Right lobe of liver (tissue), 4 donors: ENCODE measurements at regions not wholly inside any gene's neighbourhood (a gene's known extent, or its start where the extent isn't known, plus 50 kb on each side); places are given as distances from the start of the nearest gene placed in this dataset.

Experiments
- CTCF ChIP-seq, 4 donors: fragments of 200-600 bp in 3 of 4; fragments of 450-650 bp in 1 of 4; IDR thresholded peaks; one replicate each; pipeline versions ENCODE4 v1.5.1 to v1.8.0; 2016 to 2022; ENCODE audit warnings: antibody characterized with exemption in 4 of 4, mild to moderate bottlenecking in 2 of 4
- POLR2A ChIP-seq: fragments of 450-650 bp; IDR thresholded peaks from one replicate; pipeline ENCODE4 v1.6.1; 2017; ENCODE audit warnings: antibody characterized with exemption, mild to moderate bottlenecking
- donor health status: DM: no; HTN: no; CAD: no.
- donor health status: DM: no; HTN: no; CAD: no.
- donor health status: DM: no; HTN: yes; CAD: no.

- TF ChIP-seq CTCF (IDR thresholded peaks at IDR 0.05) (no peak), POLR2A (no peak)
Measured at GRCh38 chr20:63139356-63139755, 76.6 kb downstream of the YTHDF1 start.
